AG09319 (cell line): ENCODE measurements at regions not wholly inside any gene's neighbourhood (a gene's known extent, or its start where the extent isn't known, plus 50 kb on each side); places are given as distances from the start of the nearest gene placed in this dataset.

Experiments used
- DNase-seq: peaks from one replicate; pipeline ENCODE4 v3.0.0-alpha.2; 2010; ENCODE audit warnings: low read depth; ENCODE audit errors: extremely low read depth
- TF ChIP-seq, protein P1 (sequence below): IDR thresholded peaks from 2 replicates; pipeline ENCODE4 v1.5.1; 2011; ENCODE audit warnings: low read depth, mild to moderate bottlenecking, inconsistent platforms, low read length, moderate library complexity

DNA sequence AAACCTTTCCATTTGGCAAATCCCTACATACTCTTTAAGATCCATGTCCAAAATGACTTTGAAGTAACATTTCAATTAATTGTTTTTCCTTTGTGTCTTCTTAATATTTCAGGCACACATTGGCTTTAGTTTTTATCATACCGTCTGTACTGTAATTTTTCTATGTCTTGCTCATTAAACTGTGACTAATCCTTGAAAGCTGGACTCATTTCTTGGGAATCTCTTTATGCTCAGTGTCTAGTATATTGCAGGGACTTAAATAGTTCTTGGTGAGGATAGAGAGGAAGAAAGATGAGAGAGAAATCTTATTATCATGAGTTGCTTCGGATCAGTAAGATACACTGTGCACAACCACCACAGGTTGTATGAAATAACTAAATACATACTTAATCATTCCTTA lies 448.3 kb upstream of the ST6GAL2 start:
- DNase-seq: no peak
- TF ChIP-seq, protein P1, sequence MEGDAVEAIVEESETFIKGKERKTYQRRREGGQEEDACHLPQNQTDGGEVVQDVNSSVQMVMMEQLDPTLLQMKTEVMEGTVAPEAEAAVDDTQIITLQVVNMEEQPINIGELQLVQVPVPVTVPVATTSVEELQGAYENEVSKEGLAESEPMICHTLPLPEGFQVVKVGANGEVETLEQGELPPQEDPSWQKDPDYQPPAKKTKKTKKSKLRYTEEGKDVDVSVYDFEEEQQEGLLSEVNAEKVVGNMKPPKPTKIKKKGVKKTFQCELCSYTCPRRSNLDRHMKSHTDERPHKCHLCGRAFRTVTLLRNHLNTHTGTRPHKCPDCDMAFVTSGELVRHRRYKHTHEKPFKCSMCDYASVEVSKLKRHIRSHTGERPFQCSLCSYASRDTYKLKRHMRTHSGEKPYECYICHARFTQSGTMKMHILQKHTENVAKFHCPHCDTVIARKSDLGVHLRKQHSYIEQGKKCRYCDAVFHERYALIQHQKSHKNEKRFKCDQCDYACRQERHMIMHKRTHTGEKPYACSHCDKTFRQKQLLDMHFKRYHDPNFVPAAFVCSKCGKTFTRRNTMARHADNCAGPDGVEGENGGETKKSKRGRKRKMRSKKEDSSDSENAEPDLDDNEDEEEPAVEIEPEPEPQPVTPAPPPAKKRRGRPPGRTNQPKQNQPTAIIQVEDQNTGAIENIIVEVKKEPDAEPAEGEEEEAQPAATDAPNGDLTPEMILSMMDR: no peak

DNA sequence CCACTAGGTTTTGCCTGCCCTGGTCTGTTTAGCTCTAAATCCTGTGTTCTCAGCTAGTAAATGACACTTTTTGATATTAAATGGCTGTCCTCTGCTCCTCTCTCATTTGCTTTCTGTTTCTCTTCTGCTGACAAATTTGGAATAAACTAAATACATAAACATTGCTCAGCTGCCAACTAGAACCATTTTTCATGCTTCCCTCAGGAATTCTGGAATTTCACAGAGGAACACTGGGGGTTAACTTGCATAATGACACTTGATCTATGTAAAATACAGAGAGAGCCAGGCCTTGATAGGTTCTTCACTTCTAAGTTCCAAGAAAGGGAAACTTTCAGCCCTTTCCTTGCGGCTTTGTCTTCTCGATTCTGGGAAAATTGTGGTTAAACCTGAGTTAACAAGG lies 450.6 kb upstream of the ST6GAL2 start:
- TF ChIP-seq, protein P1: no peak
- DNase-seq: no peak

DNA sequence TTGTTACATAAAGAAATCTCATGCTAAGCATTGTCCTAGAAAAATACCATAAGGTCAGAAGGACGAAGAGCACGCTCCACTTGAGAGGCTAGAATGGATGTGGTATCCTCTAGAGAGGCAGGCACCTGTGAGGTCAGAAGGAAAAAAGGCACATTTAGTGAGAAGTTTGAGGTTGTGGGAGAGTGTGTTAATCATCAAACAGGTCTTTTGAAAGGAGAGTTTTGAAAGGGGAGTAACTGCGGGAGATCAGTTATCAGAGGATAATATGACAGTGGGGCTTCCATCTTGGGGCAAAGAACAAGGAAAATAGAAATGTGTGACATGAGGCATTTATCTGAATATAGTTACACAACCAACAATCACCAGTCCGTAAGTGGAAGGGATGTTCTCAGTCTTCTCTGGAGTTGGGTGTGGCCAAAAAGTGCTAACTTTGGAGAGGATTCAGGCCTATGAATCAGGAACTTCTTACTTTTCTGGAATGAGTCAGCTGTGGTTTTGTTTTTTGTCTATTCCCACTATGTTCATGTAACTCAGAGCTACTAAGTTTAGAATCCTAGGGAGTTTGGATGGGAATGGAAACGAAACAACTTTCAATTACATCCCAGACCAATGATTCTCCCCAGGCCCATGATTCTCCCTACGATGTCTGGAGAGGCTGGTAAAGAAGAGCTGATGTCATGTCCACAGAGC lies 451.4 kb upstream of the ST6GAL2 start:
- TF ChIP-seq, protein P1: no peak
- DNase-seq: no peak

DNA sequence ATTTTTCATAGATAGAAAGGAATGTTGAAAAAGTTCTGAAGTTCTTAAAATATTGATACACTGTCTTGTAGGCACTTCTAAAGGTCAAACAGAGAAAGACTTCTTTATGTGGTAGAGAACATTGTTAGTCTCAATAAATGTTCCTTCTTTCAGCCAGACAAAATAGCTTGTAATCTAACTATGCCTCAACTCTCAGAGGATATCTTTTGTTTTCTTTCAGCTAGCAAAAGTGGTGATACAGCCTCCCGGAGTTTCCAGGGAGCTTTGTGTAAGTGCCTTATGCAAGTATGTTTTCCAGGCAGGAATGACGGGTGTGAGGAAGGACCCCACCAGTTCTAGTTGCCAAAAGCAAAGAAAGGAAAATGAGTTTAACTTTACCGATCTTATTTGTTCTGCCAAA lies 452.1 kb upstream of the ST6GAL2 start:
- TF ChIP-seq, protein P1: no peak
- no peak for DNase-seq

DNA sequence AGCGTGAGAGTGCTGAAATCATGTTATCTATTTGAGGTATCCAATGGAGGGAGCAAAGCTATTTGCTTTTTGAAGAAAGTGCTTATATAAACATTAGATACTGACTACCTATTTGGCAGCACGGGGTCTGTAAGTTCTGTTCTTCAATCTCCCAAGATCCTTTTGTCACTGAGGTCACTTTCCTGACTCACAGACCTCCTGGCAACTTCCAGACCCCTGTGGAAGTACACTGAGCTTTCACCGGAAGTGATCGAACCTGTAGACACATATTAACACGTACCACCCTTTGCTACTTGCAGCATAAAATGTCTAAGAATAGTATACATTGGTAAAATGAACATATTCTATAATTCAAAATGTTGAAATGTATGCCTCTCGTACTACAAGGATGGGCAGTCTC lies 452.6 kb upstream of the ST6GAL2 start:
- DNase-seq: no peak
- TF ChIP-seq, protein P1: no peak

DNA sequence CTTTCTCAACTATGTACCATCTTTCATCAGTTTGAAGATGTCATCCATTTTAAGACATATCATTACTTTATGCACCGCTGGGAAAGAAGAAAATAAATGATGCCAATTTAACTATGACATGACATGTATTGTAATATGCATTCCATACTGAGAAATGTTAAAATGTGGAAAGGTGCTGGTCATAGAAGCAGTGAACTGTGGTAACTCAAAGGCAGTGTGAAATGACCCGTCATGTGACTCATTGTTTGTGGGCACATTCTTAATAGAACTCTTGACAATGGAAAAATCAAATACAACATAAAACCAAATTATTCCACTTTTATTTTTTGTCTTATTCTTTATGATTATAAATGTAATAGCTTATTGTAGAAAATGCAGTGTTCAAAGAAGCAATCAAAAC lies 455.0 kb upstream of the ST6GAL2 start:
- no peak for DNase-seq
- TF ChIP-seq, protein P1: no peak

DNA sequence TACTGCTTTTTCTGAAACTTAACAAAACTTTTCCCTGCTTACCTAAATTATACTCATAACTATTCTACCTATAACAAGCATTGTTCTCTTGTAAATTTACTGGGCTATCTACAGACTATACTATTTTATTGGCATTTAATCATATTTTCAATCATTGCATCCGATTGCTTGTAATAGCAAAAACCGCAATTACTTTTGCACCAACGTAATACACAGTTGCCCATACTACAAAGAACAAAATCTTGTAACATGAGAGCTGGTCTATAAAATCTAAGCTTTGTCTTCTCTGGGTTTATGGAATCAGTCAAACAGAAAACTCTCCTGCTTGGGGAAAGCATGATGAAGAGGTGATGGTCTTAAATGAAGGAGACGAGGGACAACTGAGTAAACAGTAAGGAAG lies 463.4 kb upstream of the ST6GAL2 start:
- DNase-seq: no peak
- TF ChIP-seq, protein P1: no peak
